ENCODE measurements at regions not wholly inside any gene's neighbourhood (a gene's known extent, or its start where the extent isn't known, plus 50 kb on each side); places are given as distances from the start of the nearest gene placed in this dataset.

GRCh38 chr22:47343611-47344010 lies 581.2 kb downstream of the TBC1D22A start:
- intact Hi-C loops (cut with DNase I): loop anchor here (10.0 kb wide), 1 partner anchor 59 kb away; no protein-coding TSS in a partner anchor
- H3K4me3 ChIP-seq: no peak overlapping the region
- H3K27ac ChIP-seq: no peak overlapping the region
- H3K36me3 ChIP-seq: no peaks in the 10 kb centered on the region
- 80 to 87% methylated on average over 8 of the region's 8 CpGs for WGBS, 2 donors
- DNase-seq: no peak
- no peaks in the 10 kb centered on the region for H3K4me1 ChIP-seq
- no peaks in the 10 kb centered on the region for H3K9me3 ChIP-seq
- peaks cover 0 to 13% (median 0%) of the 10 kb centered on the region in 3 donors for H3K27me3 ChIP-seq
- TF ChIP-seq POLR2AphosphoS5 (IDR thresholded peaks at IDR 0.05) (no peak), CTCF (IDR thresholded peaks at IDR 0.05) (no peak), POLR2A (IDR thresholded peaks at IDR 0.05) (no peak), EP300 (IDR thresholded peaks at IDR 0.05) (no peak)

GRCh38 chr22:47342446-47342845 lies 580.0 kb downstream of the TBC1D22A start:
- intact Hi-C loops (cut with DNase I): loop anchor here (10.0 kb wide), 1 partner anchor 58 kb away; no protein-coding TSS in a partner anchor
- Histone ChIP-seq H3K9me3 (no peaks in the 10 kb centered on the region), H3K27ac (no peak overlapping the region), H3K27me3 (peaks cover 0 to 13% (median 0%) of the 10 kb centered on the region in 3 donors), H3K36me3 (no peaks in the 10 kb centered on the region), H3K4me1 (no peaks in the 10 kb centered on the region), H3K4me3 (no peak overlapping the region)
- 87 to 93% methylated on average over 10 of the region's 10 CpGs for WGBS, 2 donors
- TF ChIP-seq EP300 (IDR thresholded peaks at IDR 0.05): no peak
- TF ChIP-seq CTCF (IDR thresholded peaks at IDR 0.05): no peak
- no peak for TF ChIP-seq POLR2AphosphoS5 (IDR thresholded peaks at IDR 0.05)
- no peak for TF ChIP-seq POLR2A (IDR thresholded peaks at IDR 0.05)
- DNase-seq: no peak

GRCh38 chr22:47341464-47341863 lies 579.0 kb downstream of the TBC1D22A start:
- peaks cover 0 to 13% (median 0%) of the 10 kb centered on the region in 3 donors for H3K27me3 ChIP-seq
- DNase-seq: no peak
- H3K27ac ChIP-seq: no peak overlapping the region
- no peaks in the 10 kb centered on the region for H3K36me3 ChIP-seq
- WGBS, 2 donors: 86 to 91% methylated on average over 7 of the region's 7 CpGs
- intact Hi-C loops (cut with DNase I): loop anchor here (10.0 kb wide), 1 partner anchor 57 kb away; no protein-coding TSS in a partner anchor
- H3K4me1 ChIP-seq: no peaks in the 10 kb centered on the region
- H3K4me3 ChIP-seq: no peak overlapping the region
- no peak for TF ChIP-seq CTCF (IDR thresholded peaks at IDR 0.05)
- TF ChIP-seq EP300 (IDR thresholded peaks at IDR 0.05): no peak
- TF ChIP-seq POLR2A (IDR thresholded peaks at IDR 0.05): no peak
- no peak for TF ChIP-seq POLR2AphosphoS5 (IDR thresholded peaks at IDR 0.05)
- no peaks in the 10 kb centered on the region for H3K9me3 ChIP-seq

GRCh38 chr22:47340851-47341436 lies 578.5 kb downstream of the TBC1D22A start:
- intact Hi-C loops (cut with DNase I): loop anchor here (10.0 kb wide), 1 partner anchor 56 kb away; no protein-coding TSS in a partner anchor
- 70 to 82% methylated on average over 5 of the region's 5 CpGs for WGBS, 2 donors
- H3K27me3 ChIP-seq: peaks cover 0 to 13% (median 0%) of the 10 kb centered on the region in 3 donors
- no peak overlapping the region for H3K4me3 ChIP-seq
- H3K27ac ChIP-seq: no peak overlapping the region
- H3K4me1 ChIP-seq: no peaks in the 10 kb centered on the region
- DNase-seq: no peak
- H3K9me3 ChIP-seq: no peaks in the 10 kb centered on the region
- H3K36me3 ChIP-seq: no peaks in the 10 kb centered on the region
- TF ChIP-seq POLR2AphosphoS5 (IDR thresholded peaks at IDR 0.05) (no peak), CTCF (IDR thresholded peaks at IDR 0.05) (no peak), EP300 (IDR thresholded peaks at IDR 0.05) (no peak), POLR2A (IDR thresholded peaks at IDR 0.05) (no peak)
